ENCODE measurements at regions not wholly inside any gene's neighbourhood (a gene's known extent, or its start where the extent isn't known, plus 50 kb on each side); places are given as distances from the start of the nearest gene placed in this dataset.

- no peak overlapping the region for H3K27ac ChIP-seq (ENCODE audit: low read depth, low read length, poor library complexity, severe bottlenecking)
- H3K4me1 ChIP-seq (ENCODE audit: insufficient read depth, low read length, poor library complexity, severe bottlenecking): no peaks in the 10 kb centered on the region
- TF ChIP-seq CTCF (conservative IDR thresholded peaks at IDR 0.05; ENCODE audit: low read depth, low read length) (no peak), EZH2 (IDR thresholded peaks at IDR 0.05; ENCODE audit: borderline replicate concordance, low read depth, low read length, poor library complexity, severe bottlenecking) (no peak)
- H3K27me3 ChIP-seq (replicated peaks; ENCODE audit: insufficient read depth, low read depth, low read length, poor library complexity): no peaks in the 10 kb centered on the region
- H3K9me3 ChIP-seq (ENCODE audit: low read depth, low read length, poor library complexity, severe bottlenecking): no peaks in the 10 kb centered on the region
- CTCF ChIA-PET: no interaction called here
- DNase-seq (ENCODE audit: low spot score): no peak
- intact Hi-C loops (cut with micrococcal nuclease; ENCODE audit: unreplicated experiment): no loop called here
- POLR2A ChIA-PET (ENCODE audit: low non-redundant PET): no interaction called here
- BruUV-seq (replicated peaks): no TSS peak
- no peak overlapping the region for H3K4me3 ChIP-seq (ENCODE audit: low read depth, low read length, poor library complexity, severe bottlenecking)
- no peaks in the 10 kb centered on the region for H3K36me3 ChIP-seq (ENCODE audit: insufficient read depth, low read length, poor library complexity, severe bottlenecking)
Measured at GRCh38 chr7:130789436-130789835, 55.4 kb upstream of the KLF14 start.

- H3K4me3 ChIP-seq (ENCODE audit: low read depth, low read length, poor library complexity, severe bottlenecking): no peak overlapping the region
- POLR2A ChIA-PET (ENCODE audit: low non-redundant PET): no interaction called here
- TF ChIP-seq CTCF (conservative IDR thresholded peaks at IDR 0.05; ENCODE audit: low read depth, low read length) (no peak), EZH2 (IDR thresholded peaks at IDR 0.05; ENCODE audit: borderline replicate concordance, low read depth, low read length, poor library complexity, severe bottlenecking) (no peak)
Measured at GRCh38 chr7:130791746-130792145, 57.7 kb upstream of the KLF14 start.

GRCh38 chr7:130793855-130794618 is 60.0 kb upstream of the KLF14 start:
- no peak for TF ChIP-seq EZH2 (IDR thresholded peaks at IDR 0.05; ENCODE audit: borderline replicate concordance, low read depth, low read length, poor library complexity, severe bottlenecking)
- 0 out of 2 replicates have a peak, but pooled peaks have one; percentile 8 for TF ChIP-seq CTCF (conservative IDR thresholded peaks at IDR 0.05; ENCODE audit: low read depth, low read length)
- no peaks in the 10 kb centered on the region for H3K36me3 ChIP-seq (ENCODE audit: insufficient read depth, low read length, poor library complexity, severe bottlenecking)
- H3K4me1 ChIP-seq (ENCODE audit: insufficient read depth, low read length, poor library complexity, severe bottlenecking): no peaks in the 10 kb centered on the region
- ChIA-PET CTCF (no interaction called here), POLR2A (ENCODE audit: low non-redundant PET) (no interaction called here)
- H3K27me3 ChIP-seq (replicated peaks; ENCODE audit: insufficient read depth, low read depth, low read length, poor library complexity): no peaks in the 10 kb centered on the region
- intact Hi-C loops (cut with micrococcal nuclease; ENCODE audit: unreplicated experiment): no loop called here
- H3K9me3 ChIP-seq (ENCODE audit: low read depth, low read length, poor library complexity, severe bottlenecking): no peaks in the 10 kb centered on the region
- no peak overlapping the region for H3K4me3 ChIP-seq (ENCODE audit: low read depth, low read length, poor library complexity, severe bottlenecking)
- peak; percentile 40 for DNase-seq (ENCODE audit: low spot score)
- peak overlapping the region; percentile 18 for H3K27ac ChIP-seq (ENCODE audit: low read depth, low read length, poor library complexity, severe bottlenecking)
- no TSS peak for BruUV-seq (replicated peaks)

More at GRCh38 chr7:130791746-130792145, 57.7 kb upstream of the KLF14 start:
- Histone ChIP-seq H3K27ac (ENCODE audit: low read depth, low read length, poor library complexity, severe bottlenecking) (no peak overlapping the region), H3K36me3 (ENCODE audit: insufficient read depth, low read length, poor library complexity, severe bottlenecking) (no peaks in the 10 kb centered on the region), H3K9me3 (ENCODE audit: low read depth, low read length, poor library complexity, severe bottlenecking) (no peaks in the 10 kb centered on the region), H3K4me1 (ENCODE audit: insufficient read depth, low read length, poor library complexity, severe bottlenecking) (no peaks in the 10 kb centered on the region), H3K27me3 (replicated peaks; ENCODE audit: insufficient read depth, low read depth, low read length, poor library complexity) (no peaks in the 10 kb centered on the region)
- DNase-seq (ENCODE audit: low spot score): no peak
- BruUV-seq (replicated peaks): no TSS peak
- CTCF ChIA-PET: no interaction called here
- intact Hi-C loops (cut with micrococcal nuclease; ENCODE audit: unreplicated experiment): no loop called here

Measured in A673 (cell line).